ENCODE measurements at regions not wholly inside any gene's neighbourhood (a gene's known extent, or its start where the extent isn't known, plus 50 kb on each side); places are given as distances from the start of the nearest gene placed in this dataset.

- Histone ChIP-seq H3K4me2 (ENCODE audit: low read length) (no peak overlapping the region), H3K79me2 (no peaks in the 10 kb centered on the region), H3K9me3 (ENCODE audit: control insufficient read depth, low read length) (no peaks in the 10 kb centered on the region), H3K9ac (no peak overlapping the region), H3K27me3 (ENCODE audit: control insufficient read depth, insufficient read depth, low read length) (no peaks in the 10 kb centered on the region), H3K36me3 (ENCODE audit: control insufficient read depth, insufficient read depth, low read length) (no peaks in the 10 kb centered on the region), H3K27ac (no peak overlapping the region), H3K4me1 (no peaks in the 10 kb centered on the region), H3K4me3 (ENCODE audit: low read depth, low read length) (no peak overlapping the region), H2AFZ (no peak overlapping the region)
- TF ChIP-seq, protein P1, sequence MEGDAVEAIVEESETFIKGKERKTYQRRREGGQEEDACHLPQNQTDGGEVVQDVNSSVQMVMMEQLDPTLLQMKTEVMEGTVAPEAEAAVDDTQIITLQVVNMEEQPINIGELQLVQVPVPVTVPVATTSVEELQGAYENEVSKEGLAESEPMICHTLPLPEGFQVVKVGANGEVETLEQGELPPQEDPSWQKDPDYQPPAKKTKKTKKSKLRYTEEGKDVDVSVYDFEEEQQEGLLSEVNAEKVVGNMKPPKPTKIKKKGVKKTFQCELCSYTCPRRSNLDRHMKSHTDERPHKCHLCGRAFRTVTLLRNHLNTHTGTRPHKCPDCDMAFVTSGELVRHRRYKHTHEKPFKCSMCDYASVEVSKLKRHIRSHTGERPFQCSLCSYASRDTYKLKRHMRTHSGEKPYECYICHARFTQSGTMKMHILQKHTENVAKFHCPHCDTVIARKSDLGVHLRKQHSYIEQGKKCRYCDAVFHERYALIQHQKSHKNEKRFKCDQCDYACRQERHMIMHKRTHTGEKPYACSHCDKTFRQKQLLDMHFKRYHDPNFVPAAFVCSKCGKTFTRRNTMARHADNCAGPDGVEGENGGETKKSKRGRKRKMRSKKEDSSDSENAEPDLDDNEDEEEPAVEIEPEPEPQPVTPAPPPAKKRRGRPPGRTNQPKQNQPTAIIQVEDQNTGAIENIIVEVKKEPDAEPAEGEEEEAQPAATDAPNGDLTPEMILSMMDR (IDR thresholded peaks at IDR 0.05): no peak
These were observed 330.3 kb upstream of the CTNNB1 start for GRCh38 chr3:40869013-40869412.

GRCh38 chr3:40869939-40870338 lies 329.4 kb upstream of the CTNNB1 start:
- TF ChIP-seq, protein P1 (IDR thresholded peaks at IDR 0.05): no peak

GRCh38 chr3:40871394-40871793 lies 327.9 kb upstream of the CTNNB1 start:
- H3K27ac ChIP-seq: no peak overlapping the region
- H3K9ac ChIP-seq: no peak overlapping the region
- H3K4me2 ChIP-seq (ENCODE audit: low read length): no peak overlapping the region
- H3K79me2 ChIP-seq: no peaks in the 10 kb centered on the region
- no peak overlapping the region for H3K4me3 ChIP-seq (ENCODE audit: low read depth, low read length)
- no peaks in the 10 kb centered on the region for H3K9me3 ChIP-seq (ENCODE audit: control insufficient read depth, low read length)
- H3K4me1 ChIP-seq: no peaks in the 10 kb centered on the region
- TF ChIP-seq, protein P1 (IDR thresholded peaks at IDR 0.05): no peak
- H2AFZ ChIP-seq: no peak overlapping the region
- H3K27me3 ChIP-seq (ENCODE audit: control insufficient read depth, insufficient read depth, low read length): no peaks in the 10 kb centered on the region
- H3K36me3 ChIP-seq (ENCODE audit: control insufficient read depth, insufficient read depth, low read length): no peaks in the 10 kb centered on the region

More at GRCh38 chr3:40869939-40870338, 329.4 kb upstream of the CTNNB1 start:
- H3K4me3 ChIP-seq (ENCODE audit: low read depth, low read length): no peak overlapping the region
- H3K27ac ChIP-seq: no peak overlapping the region
- no peaks in the 10 kb centered on the region for H3K27me3 ChIP-seq (ENCODE audit: control insufficient read depth, insufficient read depth, low read length)
- no peaks in the 10 kb centered on the region for H3K4me1 ChIP-seq
- H3K9ac ChIP-seq: no peak overlapping the region
- no peak overlapping the region for H3K4me2 ChIP-seq (ENCODE audit: low read length)
- no peak overlapping the region for H2AFZ ChIP-seq
- H3K79me2 ChIP-seq: no peaks in the 10 kb centered on the region
- no peaks in the 10 kb centered on the region for H3K9me3 ChIP-seq (ENCODE audit: control insufficient read depth, low read length)
- no peaks in the 10 kb centered on the region for H3K36me3 ChIP-seq (ENCODE audit: control insufficient read depth, insufficient read depth, low read length)

GRCh38 chr3:40872258-40872920 lies 326.9 kb upstream of the CTNNB1 start:
- H3K4me3 ChIP-seq (ENCODE audit: low read depth, low read length): no peak overlapping the region
- H3K9me3 ChIP-seq (ENCODE audit: control insufficient read depth, low read length): no peaks in the 10 kb centered on the region
- H3K79me2 ChIP-seq: no peaks in the 10 kb centered on the region
- no peak overlapping the region for H3K9ac ChIP-seq
- H3K36me3 ChIP-seq (ENCODE audit: control insufficient read depth, insufficient read depth, low read length): no peaks in the 10 kb centered on the region
- no peaks in the 10 kb centered on the region for H3K4me1 ChIP-seq
- TF ChIP-seq, protein P1 (IDR thresholded peaks at IDR 0.05): no peak
- H2AFZ ChIP-seq: no peak overlapping the region
- no peaks in the 10 kb centered on the region for H3K27me3 ChIP-seq (ENCODE audit: control insufficient read depth, insufficient read depth, low read length)
- H3K27ac ChIP-seq: no peak overlapping the region
- no peak overlapping the region for H3K4me2 ChIP-seq (ENCODE audit: low read length)

- no peak overlapping the region for H3K4me3 ChIP-seq (ENCODE audit: low read depth, low read length)
- TF ChIP-seq, protein P1 (IDR thresholded peaks at IDR 0.05): no peak
- peaks cover under 1% of the 10 kb centered on the region for H3K4me1 ChIP-seq
- H3K9ac ChIP-seq: no peak overlapping the region
- H3K27ac ChIP-seq: no peak overlapping the region
- peak overlapping the region; percentile 44 for H2AFZ ChIP-seq
- no peaks in the 10 kb centered on the region for H3K79me2 ChIP-seq
- H3K27me3 ChIP-seq (ENCODE audit: control insufficient read depth, insufficient read depth, low read length): no peaks in the 10 kb centered on the region
- no peak overlapping the region for H3K4me2 ChIP-seq (ENCODE audit: low read length)
- H3K36me3 ChIP-seq (ENCODE audit: control insufficient read depth, insufficient read depth, low read length): no peaks in the 10 kb centered on the region
- H3K9me3 ChIP-seq (ENCODE audit: control insufficient read depth, low read length): no peaks in the 10 kb centered on the region
These were observed 325.8 kb upstream of the CTNNB1 start for GRCh38 chr3:40873476-40873875.
